NT2/D1 (cell line): ENCODE measurements at regions not wholly inside any gene's neighbourhood (a gene's known extent, or its start where the extent isn't known, plus 50 kb on each side); places are given as distances from the start of the nearest gene placed in this dataset.

Experiments used
- SUZ12 ChIP-seq: IDR thresholded peaks from 2 replicates; pipeline ENCODE4 v1.6.1; 2011; ENCODE audit not compliant: insufficient read length, insufficient read depth; ENCODE audit errors: extremely low read depth
- YY1 ChIP-seq: IDR thresholded peaks from 2 replicates; pipeline ENCODE4 v1.6.1; 2011; ENCODE audit not compliant: insufficient read length, insufficient read depth
- ZNF274 ChIP-seq: IDR thresholded peaks from 2 replicates; pipeline ENCODE4 v1.6.1; 2011; ENCODE audit warnings: mild to moderate bottlenecking, low read depth, low read length

GRCh38 chr13:54628383-54628782 lies 1599.8 kb downstream of the OLFM4 start:
- TF ChIP-seq ZNF274 (no peak), SUZ12 (no peak), YY1 (no peak)
